ENCODE measurements at regions not wholly inside any gene's neighbourhood (a gene's known extent, or its start where the extent isn't known, plus 50 kb on each side); places are given as distances from the start of the nearest gene placed in this dataset.

DNA sequence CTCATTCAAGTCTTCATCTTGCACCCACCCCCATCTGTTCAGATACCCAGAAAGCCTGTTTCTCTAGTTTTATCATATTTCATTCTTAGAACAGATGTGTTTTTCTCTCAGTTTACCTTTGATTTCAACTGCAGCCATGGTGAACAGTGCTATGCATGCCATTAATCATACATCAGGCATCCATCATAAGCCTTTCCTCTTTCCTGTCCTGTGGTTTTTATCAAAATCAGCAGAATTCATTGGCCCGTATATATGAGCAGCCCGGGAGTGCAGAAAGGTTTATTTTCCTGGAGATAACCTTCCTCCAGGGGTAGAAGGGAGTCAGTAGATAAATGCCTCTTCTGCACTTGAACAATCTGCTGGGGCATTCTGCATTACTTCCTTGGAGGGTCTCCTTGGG, 65.7 kb downstream of the IL21 start:
- no peak for FAIRE-seq
- no peak for DNase-seq (ENCODE audit: insufficient read length, low spot score)

DNA sequence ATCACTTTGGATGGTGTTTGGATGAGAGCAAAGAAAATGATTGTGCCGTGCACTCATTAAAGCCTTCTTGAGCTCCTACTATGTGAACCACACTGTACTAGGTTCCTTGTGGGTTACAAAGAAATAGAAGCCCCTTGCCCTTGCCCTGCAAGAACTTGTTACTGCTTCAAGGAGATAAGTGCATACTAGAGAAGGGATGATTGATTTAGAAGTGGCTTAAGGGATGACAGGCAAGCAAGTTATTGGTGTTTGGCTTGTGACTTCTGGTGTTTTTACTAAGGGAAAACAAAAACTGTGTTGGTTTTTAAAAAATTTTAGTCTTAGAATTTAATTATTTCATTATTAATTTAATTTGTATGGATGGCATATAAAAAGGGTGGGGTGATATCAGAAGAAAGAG, 67.4 kb downstream of the IL21 start:
- no peak for FAIRE-seq
- no peak for DNase-seq (ENCODE audit: insufficient read length, low spot score)

DNA sequence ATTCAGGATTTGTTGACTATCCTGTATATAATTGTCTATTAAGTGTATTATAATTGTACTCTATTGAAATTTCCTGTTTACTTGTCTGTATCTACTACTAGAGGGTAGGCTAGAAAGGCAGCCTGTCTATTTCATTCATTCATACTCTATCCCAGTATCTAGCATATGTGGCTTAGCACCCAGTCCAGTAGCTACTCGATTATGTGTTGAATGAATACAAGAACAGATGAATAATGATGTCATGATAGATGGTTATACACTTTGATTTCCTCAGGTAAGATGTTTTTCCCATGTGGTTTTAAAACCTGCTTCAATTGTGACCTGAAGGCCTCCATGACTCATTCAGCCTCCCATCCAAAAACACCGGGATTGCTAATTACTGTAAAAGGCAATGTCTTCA, 68.0 kb downstream of the IL21 start:
- FAIRE-seq (no peak), DNase-seq (ENCODE audit: insufficient read length, low spot score) (no peak)

DNA sequence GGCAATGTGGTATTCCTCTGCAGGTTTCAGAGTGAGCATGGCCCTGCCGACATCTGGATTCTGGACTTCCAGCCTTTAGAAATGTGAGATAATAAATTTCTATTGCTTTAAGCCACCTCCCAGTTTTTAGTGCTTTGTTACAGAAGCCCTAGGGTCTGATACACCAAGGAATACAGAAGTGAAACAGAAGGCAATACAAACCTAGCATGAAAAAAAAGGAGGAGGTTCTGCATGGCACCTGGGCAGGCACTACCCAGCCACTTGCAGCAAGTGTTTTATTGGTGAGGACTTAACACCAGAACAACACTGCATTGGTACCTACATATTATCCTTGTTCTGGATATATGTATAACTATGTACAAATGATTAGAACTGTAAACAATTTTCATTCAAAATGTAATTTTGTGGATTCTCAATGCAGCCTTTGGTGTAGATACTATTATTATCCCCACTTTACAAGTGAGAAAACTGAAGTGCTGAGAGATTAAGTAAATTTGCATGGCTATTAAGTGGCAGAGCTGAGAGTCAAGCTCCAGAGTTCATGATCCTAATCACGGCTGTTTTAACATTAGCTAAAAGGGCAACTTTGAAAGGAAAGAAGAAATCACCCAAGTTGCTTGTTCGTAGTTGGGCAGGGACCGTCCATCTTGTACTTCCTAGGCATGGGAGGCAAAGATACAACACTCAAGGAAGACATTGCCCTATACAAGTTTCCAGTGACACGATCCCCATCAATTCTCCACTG, 71.8 kb downstream of the IL21 start:
- FAIRE-seq (no peak), DNase-seq (ENCODE audit: insufficient read length, low spot score) (no peak)

DNA sequence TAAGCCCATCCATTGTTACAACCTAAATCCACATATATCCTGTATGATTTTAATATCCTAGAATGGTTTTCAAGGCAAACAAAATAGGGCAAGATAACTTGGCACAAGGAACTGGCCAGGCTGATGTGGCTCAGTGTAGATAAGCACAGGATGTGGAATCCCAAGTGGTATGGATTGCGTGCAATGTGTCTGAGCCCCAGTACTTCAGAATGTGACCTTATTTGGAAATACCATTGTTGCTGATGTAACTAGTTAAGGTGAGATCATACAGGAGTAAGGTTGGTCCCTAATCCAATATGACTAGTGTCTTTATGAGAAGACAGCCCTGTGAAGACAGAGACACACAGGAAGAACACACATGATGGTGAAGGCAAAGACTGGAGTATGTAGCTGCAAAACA, 72.4 kb downstream of the IL21 start:
- FAIRE-seq, result peak; percentile 77
- DNase-seq (ENCODE audit: insufficient read length, low spot score), result no peak

DNA sequence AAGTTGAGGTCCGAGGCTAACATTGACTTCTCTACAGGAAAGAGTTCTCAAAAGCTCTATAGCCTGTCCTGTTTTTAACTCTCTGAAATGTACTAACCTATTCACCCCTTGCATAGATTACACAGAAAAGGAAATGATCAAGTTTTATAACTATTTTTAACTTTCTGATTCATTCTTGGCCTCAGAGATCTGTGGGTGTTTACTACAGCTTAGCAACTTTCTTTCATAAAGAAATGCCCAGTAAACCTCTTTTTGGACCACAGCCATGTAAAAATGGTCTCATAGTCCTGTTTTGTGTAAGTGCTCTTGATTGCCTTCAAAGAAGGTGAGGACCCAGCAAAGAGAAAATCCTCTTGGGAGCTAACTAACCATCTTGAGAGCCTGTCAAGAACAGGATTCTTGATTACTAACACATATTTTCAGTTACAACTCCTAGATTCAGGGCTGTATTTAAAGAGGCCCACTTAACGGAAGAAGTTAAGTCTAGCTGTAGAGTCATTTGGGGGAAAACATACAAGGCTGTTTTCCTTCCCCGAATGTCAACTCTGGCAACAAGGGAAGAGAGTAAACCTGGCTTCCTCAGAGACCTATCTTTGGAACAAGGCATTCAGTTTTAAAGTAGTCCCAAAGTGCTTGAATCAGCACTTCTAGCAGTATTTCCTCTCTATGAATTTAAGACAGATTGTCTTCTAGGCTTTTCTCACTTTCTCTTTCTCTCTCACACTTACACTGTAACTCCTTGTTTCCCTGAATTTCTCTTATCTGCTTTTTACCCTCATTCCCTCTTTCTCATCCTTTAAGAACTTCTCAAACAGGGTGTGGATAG, 78.2 kb downstream of the IL21 start:
- FAIRE-seq (no peak), DNase-seq (ENCODE audit: insufficient read length, low spot score) (no peak)

DNA sequence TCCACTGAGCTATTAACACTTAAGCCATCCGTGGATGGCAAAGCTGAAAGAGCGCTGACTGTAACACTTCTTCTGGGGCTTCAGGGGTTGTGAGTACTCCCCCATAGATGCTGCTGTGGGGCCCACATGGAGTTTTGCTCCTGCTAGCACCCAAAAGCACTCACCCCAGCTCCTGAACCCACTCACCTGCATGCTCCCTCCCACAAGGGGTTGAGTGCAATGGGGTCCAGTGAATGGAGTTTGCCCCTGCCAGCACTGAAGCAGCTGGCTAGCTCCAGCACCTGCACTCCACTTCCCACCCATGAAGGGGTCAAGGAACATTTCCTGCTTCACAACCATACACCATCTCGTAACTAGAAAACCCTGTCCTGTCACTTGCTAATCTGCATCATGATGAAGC, 78.9 kb downstream of the IL21 start:
- FAIRE-seq, result no peak
- DNase-seq (ENCODE audit: insufficient read length, low spot score), result no peak

DNA sequence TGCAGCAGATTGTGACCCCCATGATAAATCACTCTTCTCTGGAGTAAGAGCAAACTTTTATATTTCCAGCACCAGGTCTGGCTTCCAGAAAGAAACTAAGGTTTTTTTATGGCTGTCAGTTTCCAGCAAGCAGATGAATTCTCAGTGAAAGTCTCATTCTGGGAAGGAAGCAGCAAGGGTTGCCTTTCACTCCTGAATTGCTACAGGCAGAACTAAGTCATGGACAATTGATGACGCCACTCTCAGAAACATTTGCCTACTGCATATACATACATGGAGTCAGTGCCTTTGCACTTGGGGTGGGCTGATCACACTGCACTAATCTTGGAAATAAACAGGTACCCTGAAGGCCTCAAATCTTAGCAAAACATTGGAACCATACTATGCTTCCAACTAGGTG, 80.0 kb downstream of the IL21 start:
- FAIRE-seq (peak; percentile 26), DNase-seq (ENCODE audit: insufficient read length, low spot score) (no peak)

DNA sequence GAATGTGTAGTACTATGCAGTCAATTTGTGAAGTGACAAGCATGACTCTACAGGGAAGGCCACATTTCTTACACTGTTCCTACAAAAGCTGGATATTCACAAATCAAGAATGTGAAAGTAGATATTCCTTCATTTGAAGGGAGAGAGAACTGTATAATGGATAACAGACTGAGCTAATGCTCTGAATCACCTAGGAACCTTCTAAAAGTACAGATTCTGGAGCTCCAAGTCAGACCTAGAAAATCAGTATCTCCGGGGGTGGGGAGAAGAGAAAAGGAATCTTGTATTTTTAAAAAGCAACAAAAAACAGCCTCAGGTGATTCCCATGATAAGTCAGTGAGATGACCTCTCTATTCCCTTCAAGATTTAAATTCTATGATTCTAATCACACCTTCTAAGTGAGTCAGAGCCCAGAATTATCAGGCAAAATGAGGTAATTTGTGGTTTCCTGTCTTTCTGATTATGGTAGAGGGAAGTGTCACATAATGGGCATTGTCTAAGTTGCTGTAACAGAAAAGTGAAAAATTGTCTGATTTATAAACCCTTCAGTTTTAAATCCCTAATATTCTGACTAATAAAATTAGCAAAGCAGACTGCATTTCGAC, 80.9 kb downstream of the IL21 start:
- DNase-seq (ENCODE audit: insufficient read length, low spot score), result no peak

DNA sequence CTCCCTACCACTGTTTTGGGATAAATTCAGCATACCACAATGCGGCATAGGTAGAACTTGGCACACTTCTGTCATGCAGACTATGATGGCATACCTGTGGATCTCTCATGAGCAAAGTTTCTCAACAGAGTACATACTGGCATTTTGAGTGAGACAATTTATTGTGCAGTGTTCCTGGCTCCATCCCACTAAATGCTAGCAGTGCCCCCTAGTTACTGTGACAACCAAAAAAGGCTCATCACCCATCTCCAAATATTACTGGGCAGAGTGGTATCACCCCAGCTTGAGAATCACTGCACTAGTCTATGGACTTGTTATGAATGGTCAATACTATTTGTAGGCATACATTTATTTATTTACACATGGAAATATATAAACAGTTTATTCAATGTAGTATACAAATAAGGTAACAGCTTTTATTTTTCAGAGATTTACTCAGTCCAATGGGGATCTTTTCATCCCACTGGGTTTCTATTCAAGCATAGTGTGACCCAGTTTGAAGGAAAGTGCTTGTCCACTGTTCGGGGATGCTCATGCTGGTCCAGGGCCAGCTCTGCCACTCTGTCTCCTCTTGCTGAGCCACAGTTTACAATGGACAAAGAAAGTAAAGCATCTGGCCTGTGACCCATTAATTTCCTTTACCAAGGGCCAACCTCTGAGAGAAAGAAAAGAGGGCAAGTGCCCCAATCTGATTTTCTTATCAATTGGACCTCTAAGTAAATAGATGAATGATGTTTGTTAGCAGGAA, 81.0 kb upstream of the IL2 start:
- no peak for FAIRE-seq
- DNase-seq (ENCODE audit: insufficient read length, low spot score), result no peak

More for the DNA sequence above, 80.9 kb downstream of the IL21 start:
- FAIRE-seq, result no peak

DNA sequence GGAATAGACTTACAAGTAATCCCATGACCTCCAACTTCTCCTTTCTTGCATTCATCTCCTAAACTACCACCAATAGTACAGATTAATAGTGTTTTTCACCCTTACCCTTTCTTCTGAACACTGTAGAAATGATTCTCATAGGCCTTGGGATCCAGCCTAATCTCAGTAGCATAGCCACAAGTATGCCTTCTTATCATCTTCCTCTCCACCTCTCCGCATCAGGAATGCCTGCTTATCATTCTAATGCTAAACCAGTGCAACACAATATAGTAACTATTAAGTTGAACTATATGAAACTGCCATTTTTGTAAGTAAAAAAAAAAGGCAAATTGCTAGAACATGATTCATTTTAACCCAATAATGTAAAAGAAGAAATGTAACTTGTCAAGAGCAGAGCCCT, 79.5 kb upstream of the IL2 start:
- FAIRE-seq (no peak), DNase-seq (ENCODE audit: insufficient read length, low spot score) (no peak)

DNA sequence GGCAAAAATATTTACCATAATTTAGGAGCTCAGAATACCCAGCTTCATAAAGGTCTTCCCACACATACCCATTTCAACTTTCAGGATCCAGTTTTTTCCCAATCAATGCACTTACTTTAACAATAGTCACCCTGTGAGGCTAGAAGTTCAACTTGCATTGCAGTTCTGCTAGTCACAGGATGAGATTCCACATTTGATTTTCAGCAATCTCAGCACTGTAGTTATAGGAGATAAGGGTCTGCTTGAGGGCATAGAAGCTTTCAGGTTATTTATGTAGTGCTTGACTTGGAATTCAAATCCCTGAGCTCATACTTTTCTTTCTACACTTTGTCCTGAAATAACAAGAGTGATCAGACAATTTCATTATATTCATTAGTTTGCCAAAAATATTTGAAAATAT, 78.3 kb upstream of the IL2 start:
- DNase-seq (ENCODE audit: insufficient read length, low spot score), result no peak
- no peak for FAIRE-seq

DNA sequence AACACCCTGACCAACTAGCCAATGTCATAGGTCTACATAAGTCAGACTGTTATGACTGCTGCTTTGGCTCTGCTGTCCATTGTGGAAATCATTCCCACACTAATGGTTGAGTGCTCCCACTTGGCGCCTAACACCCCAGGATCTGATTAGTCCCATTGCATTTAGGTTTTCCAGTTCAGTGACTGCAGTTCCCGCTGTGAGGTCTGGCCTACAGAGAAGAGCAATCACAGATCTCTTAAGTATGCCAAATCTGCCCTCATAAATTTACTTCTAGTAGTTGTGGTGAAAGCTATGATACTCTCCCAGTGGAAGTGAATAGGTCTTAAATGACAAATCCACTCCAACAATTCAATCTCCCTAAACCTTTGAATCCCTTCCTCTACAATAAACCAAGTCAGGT, 77.3 kb upstream of the IL2 start:
- no peak for FAIRE-seq
- no peak for DNase-seq (ENCODE audit: insufficient read length, low spot score)

DNA sequence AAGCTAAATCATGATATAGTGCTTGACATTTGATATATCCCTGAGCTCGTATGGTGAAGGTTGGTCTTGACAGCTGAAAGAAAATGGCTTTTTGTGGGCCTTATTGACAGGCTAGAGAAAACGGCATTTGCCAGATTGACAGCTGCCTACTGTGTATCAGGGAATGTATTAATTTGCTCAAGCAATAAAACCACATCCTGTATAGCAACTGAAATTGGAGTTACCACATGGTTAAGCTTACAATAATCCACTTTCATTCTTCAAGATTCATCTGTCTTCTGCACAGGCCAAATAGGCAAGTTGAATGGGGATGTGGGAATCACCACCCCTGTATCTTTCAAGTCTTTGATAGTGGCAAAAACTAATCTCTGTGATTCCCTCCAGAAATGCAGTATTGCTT, 76.2 kb upstream of the IL2 start:
- no peak for DNase-seq (ENCODE audit: insufficient read length, low spot score)
- FAIRE-seq, result no peak

DNA sequence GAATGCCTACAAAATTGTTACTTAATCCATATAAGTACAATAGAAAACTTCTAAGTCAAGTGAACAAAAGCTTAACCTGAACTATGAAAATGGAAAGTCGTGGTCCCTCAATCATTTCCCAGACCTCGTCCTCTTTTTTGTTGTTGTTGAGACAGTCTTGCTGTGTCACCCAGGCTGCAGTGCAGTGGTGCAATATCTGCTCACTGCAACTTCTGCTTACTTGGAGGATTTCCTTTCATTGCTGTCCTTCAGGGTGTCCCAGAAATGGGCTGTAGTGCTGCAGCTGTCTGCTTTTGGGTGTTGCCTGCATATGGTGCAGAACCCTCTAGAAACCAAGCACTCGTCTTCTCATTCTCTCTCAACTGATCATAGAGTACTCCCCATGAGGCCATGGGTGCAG, 75.0 kb upstream of the IL2 start:
- FAIRE-seq (no peak), DNase-seq (ENCODE audit: insufficient read length, low spot score) (no peak)

DNA sequence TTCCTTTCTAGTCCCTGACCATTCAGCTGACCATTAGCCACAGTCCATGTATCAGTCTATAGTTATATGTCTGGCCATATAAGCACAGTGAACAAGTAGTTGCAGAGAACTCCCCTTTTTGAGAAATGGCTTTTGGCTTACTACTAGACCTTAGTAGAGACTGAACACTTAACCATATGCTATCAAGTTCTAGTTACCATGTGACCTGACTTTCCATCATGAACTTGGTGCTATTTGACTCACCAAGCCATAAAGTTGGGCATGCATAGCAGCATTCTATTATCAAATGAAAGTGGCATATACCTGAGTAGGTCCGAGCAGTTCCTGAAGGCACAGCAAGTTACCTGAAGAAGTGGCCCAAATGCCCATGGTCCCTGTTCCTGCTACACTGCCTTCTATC, 74.5 kb upstream of the IL2 start:
- no peak for FAIRE-seq
- no peak for DNase-seq (ENCODE audit: insufficient read length, low spot score)

DNA sequence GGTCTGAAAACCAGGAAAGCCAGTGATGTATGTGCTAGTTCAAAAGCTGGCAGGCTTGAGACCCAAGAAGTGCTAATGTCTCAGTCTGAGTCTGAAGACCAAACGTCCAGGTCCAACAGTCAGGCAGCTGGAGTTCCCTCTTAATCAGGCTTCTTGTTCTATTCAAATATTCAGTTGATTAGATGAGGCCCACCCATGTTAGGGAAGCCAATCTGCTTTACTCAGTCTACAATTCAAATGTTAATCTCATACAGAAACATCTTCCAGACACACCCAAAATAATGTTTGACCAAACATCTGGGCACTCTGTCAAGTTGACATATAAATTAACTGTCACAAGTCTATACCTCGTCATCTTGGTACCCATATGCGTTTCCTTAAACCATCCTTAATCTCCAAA, 72.4 kb upstream of the IL2 start:
- FAIRE-seq, result no peak
- DNase-seq (ENCODE audit: insufficient read length, low spot score), result no peak

DNA sequence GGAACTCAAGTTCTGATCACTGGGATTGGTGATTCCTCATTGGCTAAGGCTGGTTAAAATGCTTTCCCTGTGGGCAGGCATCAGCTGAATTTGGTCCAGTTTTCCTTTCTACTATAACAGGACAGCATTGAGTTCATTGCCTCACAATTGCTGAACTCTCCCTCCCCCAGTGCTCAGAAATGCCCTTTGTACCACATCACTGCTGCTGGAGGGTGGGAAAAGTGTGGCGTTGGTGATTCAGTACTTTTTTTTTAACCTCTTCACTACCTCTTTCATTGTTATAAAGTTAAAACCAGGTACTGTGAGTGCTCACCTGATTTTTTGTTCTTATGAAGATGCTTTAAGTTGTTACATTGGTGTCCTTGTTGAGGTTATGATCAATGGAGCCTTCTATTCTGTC, 69.3 kb upstream of the IL2 start:
- FAIRE-seq (no peak), DNase-seq (ENCODE audit: insufficient read length, low spot score) (no peak)

DNA sequence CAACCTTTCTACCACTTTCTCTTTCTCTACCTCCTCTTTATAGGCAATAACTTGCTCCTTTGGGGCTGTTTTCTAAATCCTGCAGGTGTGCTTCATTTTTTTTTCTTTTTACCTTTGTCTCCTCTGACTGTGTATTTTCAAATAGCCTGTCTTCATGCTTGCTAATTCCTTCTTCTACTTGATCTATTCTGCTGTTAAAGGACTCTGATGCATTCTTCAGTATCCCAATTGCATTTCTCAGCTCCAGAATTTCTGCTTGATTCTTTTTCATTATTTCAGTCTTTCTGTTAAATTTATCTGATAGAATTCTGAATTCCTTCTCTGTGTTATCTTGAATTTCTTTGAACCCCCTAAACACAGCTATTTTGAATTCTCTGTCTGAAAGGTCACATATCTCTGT, 67.7 kb upstream of the IL2 start:
- FAIRE-seq (no peak), DNase-seq (ENCODE audit: insufficient read length, low spot score) (no peak)

DNA sequence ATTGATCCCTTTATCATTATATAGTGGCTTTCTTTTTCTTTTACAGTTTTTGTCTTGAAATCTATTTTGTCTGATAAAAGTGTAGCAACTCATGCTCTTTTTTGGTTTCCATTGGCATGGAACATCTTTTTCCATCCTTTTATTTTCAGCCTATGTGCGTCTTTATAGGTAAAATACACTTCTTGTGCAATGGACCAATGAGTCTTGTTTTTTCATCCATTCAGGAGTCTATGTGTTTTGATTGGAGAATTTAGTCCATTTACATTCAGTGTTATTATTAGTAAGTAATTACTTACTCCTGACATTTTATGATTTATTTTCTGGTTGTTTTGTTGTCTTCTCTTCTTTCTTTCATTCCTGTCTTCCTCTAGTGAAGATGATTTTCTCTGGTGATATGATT, 66.4 kb upstream of the IL2 start:
- DNase-seq (ENCODE audit: insufficient read length, low spot score) (no peak), FAIRE-seq (no peak)

DNA sequence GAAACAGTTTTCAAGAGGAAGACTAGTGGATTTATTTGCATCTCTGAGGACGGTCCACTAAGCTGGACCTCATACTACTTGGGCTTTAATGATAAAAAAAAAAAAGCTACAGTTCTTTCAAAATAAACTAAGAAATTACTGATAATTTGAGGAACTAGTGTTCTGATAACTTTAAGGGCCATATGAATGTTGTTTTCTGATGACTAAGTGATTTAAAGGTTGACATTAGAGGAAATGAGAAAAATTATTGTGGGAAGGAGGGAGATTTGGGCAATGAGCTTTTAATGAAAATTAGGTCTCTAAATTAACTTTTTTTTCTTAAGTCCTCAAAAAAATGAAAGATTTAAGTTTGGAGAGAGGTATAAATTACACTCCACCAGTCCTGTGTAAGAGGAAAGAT, 60.8 kb upstream of the IL2 start:
- DNase-seq (ENCODE audit: insufficient read length, low spot score) (no peak), FAIRE-seq (no peak)
